ENCODE measurements at regions not wholly inside any gene's neighbourhood (a gene's known extent, or its start where the extent isn't known, plus 50 kb on each side); places are given as distances from the start of the nearest gene placed in this dataset.

GRCh38 chr4:181860157-181860556 lies 383.0 kb upstream of the TENM3 start:
- Histone ChIP-seq H3K4me3 (ENCODE audit: low read depth in 1 of 2, low read length in 2 of 2) (no peak overlapping the region), H2AFZ (ENCODE audit: low read depth, low read length) (no peak overlapping the region), H4K20me1 (ENCODE audit: insufficient read depth, low read length) (no peaks in the 10 kb centered on the region), H3K4me2 (ENCODE audit: insufficient read depth, low read length) (no peak overlapping the region), H3K27me3 (ENCODE audit: insufficient read depth, low read length, poor library complexity) (no peaks in the 10 kb centered on the region), H3K36me3 (ENCODE audit: insufficient read depth, low read length) (no peaks in the 10 kb centered on the region), H3K4me1 (ENCODE audit: insufficient read depth, low read length) (no peaks in the 10 kb centered on the region), H3K27ac (ENCODE audit: low read length) (no peak overlapping the region), H3K9me3 (ENCODE audit: insufficient read depth, low read length, severe bottlenecking) (no peaks in the 10 kb centered on the region), H3K9ac (ENCODE audit: low read depth, low read length) (no peak overlapping the region), H3K79me2 (ENCODE audit: insufficient read depth, low read length) (no peaks in the 10 kb centered on the region)
- DNase-seq (no peak), ATAC-seq (ENCODE audit: insufficient read depth, low read depth) (no peak)
- TF ChIP-seq EZH2 (IDR thresholded peaks at IDR 0.05; ENCODE audit: borderline replicate concordance, low read depth, low read length, severe bottlenecking): no peak
- no peak for TF ChIP-seq CTCF (IDR thresholded peaks at IDR 0.05; ENCODE audit: borderline replicate concordance, extremely low read depth, low read length, poor library complexity, severe bottlenecking)

- Histone ChIP-seq H3K4me3 (ENCODE audit: low read depth in 1 of 2, low read length in 2 of 2) (no peak overlapping the region), H3K4me2 (ENCODE audit: insufficient read depth, low read length) (no peak overlapping the region), H4K20me1 (ENCODE audit: insufficient read depth, low read length) (no peaks in the 10 kb centered on the region), H3K79me2 (ENCODE audit: insufficient read depth, low read length) (no peaks in the 10 kb centered on the region), H3K9ac (ENCODE audit: low read depth, low read length) (no peak overlapping the region), H3K9me3 (ENCODE audit: insufficient read depth, low read length, severe bottlenecking) (no peaks in the 10 kb centered on the region), H3K36me3 (ENCODE audit: insufficient read depth, low read length) (no peaks in the 10 kb centered on the region), H2AFZ (ENCODE audit: low read depth, low read length) (no peak overlapping the region), H3K27ac (ENCODE audit: low read length) (no peak overlapping the region), H3K27me3 (ENCODE audit: insufficient read depth, low read length, poor library complexity) (no peaks in the 10 kb centered on the region), H3K4me1 (ENCODE audit: insufficient read depth, low read length) (no peaks in the 10 kb centered on the region)
- DNase-seq (no peak), ATAC-seq (ENCODE audit: insufficient read depth, low read depth) (no peak)
- no peak for TF ChIP-seq EZH2 (IDR thresholded peaks at IDR 0.05; ENCODE audit: borderline replicate concordance, low read depth, low read length, severe bottlenecking)
- no peak for TF ChIP-seq CTCF (IDR thresholded peaks at IDR 0.05; ENCODE audit: borderline replicate concordance, extremely low read depth, low read length, poor library complexity, severe bottlenecking)
Measured at GRCh38 chr4:181860668-181861067, 382.5 kb upstream of the TENM3 start.

- Histone ChIP-seq H3K4me3 (ENCODE audit: low read depth in 1 of 2, low read length in 2 of 2) (no peak overlapping the region), H2AFZ (ENCODE audit: low read depth, low read length) (no peak overlapping the region), H3K27ac (ENCODE audit: low read length) (no peak overlapping the region), H3K9ac (ENCODE audit: low read depth, low read length) (no peak overlapping the region), H3K9me3 (ENCODE audit: insufficient read depth, low read length, severe bottlenecking) (no peaks in the 10 kb centered on the region), H3K79me2 (ENCODE audit: insufficient read depth, low read length) (no peaks in the 10 kb centered on the region), H3K4me2 (ENCODE audit: insufficient read depth, low read length) (no peak overlapping the region), H4K20me1 (ENCODE audit: insufficient read depth, low read length) (no peaks in the 10 kb centered on the region), H3K27me3 (ENCODE audit: insufficient read depth, low read length, poor library complexity) (no peaks in the 10 kb centered on the region), H3K4me1 (ENCODE audit: insufficient read depth, low read length) (no peaks in the 10 kb centered on the region), H3K36me3 (ENCODE audit: insufficient read depth, low read length) (no peaks in the 10 kb centered on the region)
- DNase-seq: no peak
- ATAC-seq (ENCODE audit: insufficient read depth, low read depth): no peak
- TF ChIP-seq CTCF (IDR thresholded peaks at IDR 0.05; ENCODE audit: borderline replicate concordance, extremely low read depth, low read length, poor library complexity, severe bottlenecking) (no peak), EZH2 (IDR thresholded peaks at IDR 0.05; ENCODE audit: borderline replicate concordance, low read depth, low read length, severe bottlenecking) (no peak)
Measured at GRCh38 chr4:181863856-181864255, 379.3 kb upstream of the TENM3 start.

GRCh38 chr4:181870326-181870725 lies 372.9 kb upstream of the TENM3 start:
- TF ChIP-seq EZH2 (IDR thresholded peaks at IDR 0.05; ENCODE audit: borderline replicate concordance, low read depth, low read length, severe bottlenecking): no peak
- TF ChIP-seq CTCF (IDR thresholded peaks at IDR 0.05; ENCODE audit: borderline replicate concordance, extremely low read depth, low read length, poor library complexity, severe bottlenecking): no peak
- Histone ChIP-seq H3K79me2 (ENCODE audit: insufficient read depth, low read length) (no peaks in the 10 kb centered on the region), H3K27me3 (ENCODE audit: insufficient read depth, low read length, poor library complexity) (no peaks in the 10 kb centered on the region), H3K9me3 (ENCODE audit: insufficient read depth, low read length, severe bottlenecking) (no peaks in the 10 kb centered on the region), H3K36me3 (ENCODE audit: insufficient read depth, low read length) (no peaks in the 10 kb centered on the region), H3K9ac (ENCODE audit: low read depth, low read length) (no peak overlapping the region), H3K4me2 (ENCODE audit: insufficient read depth, low read length) (no peak overlapping the region), H4K20me1 (ENCODE audit: insufficient read depth, low read length) (no peaks in the 10 kb centered on the region), H3K27ac (ENCODE audit: low read length) (no peak overlapping the region), H3K4me1 (ENCODE audit: insufficient read depth, low read length) (no peaks in the 10 kb centered on the region), H2AFZ (ENCODE audit: low read depth, low read length) (no peak overlapping the region), H3K4me3 (ENCODE audit: low read depth in 1 of 2, low read length in 2 of 2) (no peak overlapping the region)
- ATAC-seq (ENCODE audit: insufficient read depth, low read depth): no peak
- DNase-seq: no peak
